ENCODE measurements at regions not wholly inside any gene's neighbourhood (a gene's known extent, or its start where the extent isn't known, plus 50 kb on each side); places are given as distances from the start of the nearest gene placed in this dataset.
"Not testable (repeated sequence)": the region's sequence is repeated elsewhere in the genome, so short reads cannot be mapped to it uniquely, and the experiment has no call there.

DNA sequence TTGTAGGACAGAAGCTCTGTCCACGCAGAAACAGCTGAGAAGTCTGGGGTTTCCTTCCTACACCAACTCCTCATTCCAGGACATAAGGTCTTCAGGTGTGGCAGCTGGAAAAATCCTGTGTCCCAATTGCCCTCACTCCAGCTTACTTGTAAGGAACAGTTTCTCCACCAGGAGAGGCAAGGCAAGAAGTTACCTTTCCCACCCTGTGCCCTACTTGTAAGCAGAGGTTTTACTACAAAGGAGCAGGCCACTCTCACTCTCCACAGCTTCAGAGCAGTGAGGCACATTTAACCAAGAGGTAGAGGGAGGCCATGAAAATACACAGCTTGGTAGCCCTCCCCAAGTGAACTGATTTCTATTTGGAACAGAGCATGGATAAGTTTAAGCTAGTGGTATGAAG, 277.3 kb upstream of the SPATA31A3 start:
- not testable (repeated sequence) for TF ChIP-seq ZNF124 (CRISPR knock-in tag; IDR thresholded peaks at IDR 0.05); CTCF (IDR thresholded peaks at IDR 0.05 in 2 of 3, conservative IDR thresholded peaks at IDR 0.05 in 1 of 3; ENCODE audit: insufficient read depth in 2 of 3, low read depth in 1 of 3, low read length in 3 of 3); RFX5 (IDR thresholded peaks at IDR 0.05; ENCODE audit: low read depth, low read length); ZNF280B (CRISPR knock-in tag; IDR thresholded peaks at IDR 0.05)
- TF ChIP-seq, protein P1, sequence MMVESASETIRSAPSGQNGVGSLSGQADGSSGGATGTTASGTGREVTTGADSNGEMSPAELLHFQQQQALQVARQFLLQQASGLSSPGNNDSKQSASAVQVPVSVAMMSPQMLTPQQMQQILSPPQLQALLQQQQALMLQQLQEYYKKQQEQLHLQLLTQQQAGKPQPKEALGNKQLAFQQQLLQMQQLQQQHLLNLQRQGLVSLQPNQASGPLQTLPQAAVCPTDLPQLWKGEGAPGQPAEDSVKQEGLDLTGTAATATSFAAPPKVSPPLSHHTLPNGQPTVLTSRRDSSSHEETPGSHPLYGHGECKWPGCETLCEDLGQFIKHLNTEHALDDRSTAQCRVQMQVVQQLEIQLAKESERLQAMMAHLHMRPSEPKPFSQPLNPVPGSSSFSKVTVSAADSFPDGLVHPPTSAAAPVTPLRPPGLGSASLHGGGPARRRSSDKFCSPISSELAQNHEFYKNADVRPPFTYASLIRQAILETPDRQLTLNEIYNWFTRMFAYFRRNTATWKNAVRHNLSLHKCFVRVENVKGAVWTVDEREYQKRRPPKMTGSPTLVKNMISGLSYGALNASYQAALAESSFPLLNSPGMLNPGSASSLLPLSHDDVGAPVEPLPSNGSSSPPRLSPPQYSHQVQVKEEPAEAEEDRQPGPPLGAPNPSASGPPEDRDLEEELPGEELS (CRISPR knock-in tag; IDR thresholded peaks at IDR 0.05; ENCODE audit: borderline replicate concordance): not testable (repeated sequence)
